Bronchial epithelial cell (primary cell): ENCODE measurements at regions not wholly inside any gene's neighbourhood (a gene's known extent, or its start where the extent isn't known, plus 50 kb on each side); places are given as distances from the start of the nearest gene placed in this dataset.
A peak's percentile ranks its signal among the peaks of the same experiment; 100 is the strongest.
"Not testable (repeated sequence)": the region's sequence is repeated elsewhere in the genome, so short reads cannot be mapped to it uniquely, and the experiment has no call there.

Source experiments
- DNase-seq: peaks from one replicate; pipeline ENCODE4 v3.0.0-alpha.2; 2010; ENCODE audit warnings: low read depth
- FAIRE-seq: peaks from 2 replicates; lab custom pipeline; 2011; peaks lifted over from hg19 to GRCh38; lab: Jason Lieb, UNC
- H3K27me3 ChIP-seq: 2 replicates; pipeline ENCODE4 v1.5.1; 2011; ENCODE audit warnings: low read length; ENCODE audit not compliant: control insufficient read depth, insufficient read depth
- H3K36me3 ChIP-seq: 2 replicates; pipeline ENCODE4 v1.5.1; 2011; ENCODE audit warnings: low read length; ENCODE audit not compliant: control insufficient read depth, insufficient read depth
- H3K4me3 ChIP-seq: 2 replicates; pipeline ENCODE4 v1.5.1; 2011; ENCODE audit warnings: mild to moderate bottlenecking, low read depth, low read length, control low read depth
- CTCF ChIP-seq: IDR thresholded peaks from 2 replicates; pipeline ENCODE4 v1.5.1; 2011; ENCODE audit warnings: mild to moderate bottlenecking, moderate library complexity, low read length, control low read depth, inconsistent platforms; ENCODE audit not compliant: insufficient read depth, severe bottlenecking

- no peak for FAIRE-seq
- no peak overlapping the region for H3K4me3 ChIP-seq
- no peak for TF ChIP-seq CTCF
These were observed 1162.8 kb upstream of the TMEFF2 start for GRCh38 chr2:193357508-193357907.

GRCh38 chr2:193352665-193353242 lies 1158.0 kb upstream of the TMEFF2 start:
- not testable (repeated sequence) for DNase-seq, H3K27me3 ChIP-seq, H3K4me3 ChIP-seq, FAIRE-seq, H3K36me3 ChIP-seq

More at GRCh38 chr2:193357508-193357907, 1162.8 kb upstream of the TMEFF2 start:
- Histone ChIP-seq H3K27me3 (no peaks in the 10 kb centered on the region), H3K36me3 (no peaks in the 10 kb centered on the region)
- DNase-seq, result no peak

DNA sequence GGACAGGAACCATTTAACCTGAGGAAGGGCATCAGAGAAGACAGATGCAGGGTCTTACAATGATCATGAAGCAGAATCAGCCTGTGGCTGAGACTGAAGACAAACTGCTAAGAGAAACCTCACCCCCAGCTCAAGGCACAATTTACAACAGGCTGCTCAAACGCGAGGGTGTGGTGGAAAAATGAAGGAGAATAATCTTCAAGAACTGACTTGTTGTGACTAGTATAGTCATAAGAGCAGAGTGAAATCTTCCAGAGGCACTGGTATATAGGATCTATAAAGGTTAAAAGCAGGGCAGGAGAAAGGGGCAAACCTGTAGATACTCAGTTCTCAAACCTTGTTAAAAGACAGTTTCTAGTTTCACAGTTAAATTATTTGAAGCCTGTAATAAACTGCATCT lies 1155.8 kb upstream of the TMEFF2 start:
- H3K27me3 ChIP-seq, result no peaks in the 10 kb centered on the region
- H3K4me3 ChIP-seq, result no peak overlapping the region
- no peaks in the 10 kb centered on the region for H3K36me3 ChIP-seq
- DNase-seq (peak; percentile 31), FAIRE-seq (no peak)
- no peak for TF ChIP-seq CTCF

DNA sequence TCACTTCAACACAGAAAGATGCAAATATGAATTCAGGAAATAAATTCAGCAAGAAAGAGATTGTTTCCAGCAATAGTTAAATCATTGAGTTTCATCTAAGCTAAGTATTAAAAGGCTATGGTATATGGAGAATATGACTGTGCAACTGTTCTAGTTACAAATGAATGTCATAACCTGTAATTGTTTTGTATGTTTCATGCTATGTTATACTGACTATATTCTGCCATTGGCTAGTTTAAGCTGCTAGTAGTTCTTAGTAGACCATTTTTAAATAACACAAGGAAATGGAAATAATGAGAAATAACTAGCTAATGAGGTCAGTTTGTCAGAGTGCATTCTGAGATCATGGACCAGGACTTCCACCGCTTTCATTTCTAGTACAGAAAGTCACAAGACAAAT lies 1154.9 kb upstream of the TMEFF2 start:
- no peak for TF ChIP-seq CTCF
- DNase-seq, result no peak
- no peak overlapping the region for H3K4me3 ChIP-seq
- FAIRE-seq, result no peak
- no peaks in the 10 kb centered on the region for H3K36me3 ChIP-seq
- no peaks in the 10 kb centered on the region for H3K27me3 ChIP-seq

- FAIRE-seq, result no peak
- Histone ChIP-seq H3K27me3 (no peaks in the 10 kb centered on the region), H3K4me3 (no peak overlapping the region), H3K36me3 (no peaks in the 10 kb centered on the region)
- TF ChIP-seq CTCF, result no peak
- no peak for DNase-seq
These were observed 1153.3 kb upstream of the TMEFF2 start for GRCh38 chr2:193348055-193348454.

GRCh38 chr2:193336781-193337180 lies 1142.0 kb upstream of the TMEFF2 start:
- FAIRE-seq, result no peak
- Histone ChIP-seq H3K4me3 (no peak overlapping the region), H3K36me3 (no peaks in the 10 kb centered on the region), H3K27me3 (no peaks in the 10 kb centered on the region)
- no peak for TF ChIP-seq CTCF
- DNase-seq, result no peak
